H9 (cell line): ENCODE measurements at regions not wholly inside any gene's neighbourhood (a gene's known extent, or its start where the extent isn't known, plus 50 kb on each side); places are given as distances from the start of the nearest gene placed in this dataset.

Source experiments
- DNase-seq: peaks from one replicate; pipeline ENCODE4 v3.0.0-alpha.2; 2017
- H2AFZ ChIP-seq: one replicate; pipeline ENCODE4 v1.6.1; 2013; ENCODE audit warnings: mild to moderate bottlenecking, low read length, control low read depth, moderate library complexity
- H2AK5ac ChIP-seq: 2 replicates; pipeline ENCODE4 v1.6.1; 2013; ENCODE audit warnings: low read length, control low read depth, mixed read lengths; ENCODE audit not compliant: insufficient read length
- H2BK120ac ChIP-seq: one replicate; pipeline ENCODE4 v1.6.1; 2013; ENCODE audit warnings: low read depth, mild to moderate bottlenecking, low read length, control low read depth, inconsistent platforms; ENCODE audit not compliant: poor library complexity, severe bottlenecking
- H2BK12ac ChIP-seq: 2 replicates; pipeline ENCODE4 v1.6.1; 2013; ENCODE audit warnings: low read length, control low read depth, mixed read lengths, low read depth; ENCODE audit not compliant: insufficient read length
- H2BK15ac ChIP-seq: 2 replicates; pipeline ENCODE4 v1.6.1; 2013; ENCODE audit warnings: low read depth, low read length, control low read depth
- H2BK20ac ChIP-seq: one replicate; pipeline ENCODE4 v1.6.1; 2013; ENCODE audit warnings: low read depth, mild to moderate bottlenecking, low read length, control low read depth, inconsistent platforms; ENCODE audit not compliant: poor library complexity, severe bottlenecking
- H2BK5ac ChIP-seq: 2 replicates; pipeline ENCODE4 v1.6.1; 2013; ENCODE audit warnings: low read length, control low read depth, mixed read lengths; ENCODE audit not compliant: insufficient read length
- H3K14ac ChIP-seq: 2 replicates; pipeline ENCODE4 v1.6.1; 2013; ENCODE audit warnings: low read length, control low read depth; ENCODE audit not compliant: insufficient read depth
- H3K18ac ChIP-seq: 2 replicates; pipeline ENCODE4 v1.6.1; 2013; ENCODE audit warnings: low read depth, mild to moderate bottlenecking, mixed read lengths, low read length, control low read depth; ENCODE audit not compliant: insufficient read length
- H3K23ac ChIP-seq: 2 replicates; pipeline ENCODE4 v1.6.1; 2013; ENCODE audit warnings: low read length, control low read depth, mixed read lengths, low read depth; ENCODE audit not compliant: insufficient read length
- H3K23me2 ChIP-seq: 2 replicates; pipeline ENCODE4 v1.6.1; 2013; ENCODE audit warnings: low read depth, mild to moderate bottlenecking, mixed read lengths, low read length, control low read depth; ENCODE audit not compliant: insufficient read length, poor library complexity, severe bottlenecking
- H3K27ac ChIP-seq: 2 replicates; pipeline ENCODE4 v1.5.1; 2013; ENCODE audit warnings: low read length, control low read depth, mixed read lengths, low read depth; ENCODE audit not compliant: insufficient read length
- H3K27me3 ChIP-seq: 2 replicates; pipeline ENCODE4 v1.6.1; 2013; ENCODE audit warnings: low read length, control low read depth, inconsistent platforms; ENCODE audit not compliant: insufficient read depth
- H3K4ac ChIP-seq: 2 replicates; pipeline ENCODE4 v1.6.1; 2013; ENCODE audit warnings: low read depth, mild to moderate bottlenecking, control low read depth, inconsistent platforms, low read length, moderate library complexity
- H3K4me1 ChIP-seq: 2 replicates; pipeline ENCODE4 v1.6.1; 2013; ENCODE audit warnings: low read length, control low read depth, inconsistent platforms; ENCODE audit not compliant: insufficient read depth
- H3K4me2 ChIP-seq: 2 replicates; pipeline ENCODE4 v1.6.1; 2013; ENCODE audit warnings: low read length, control low read depth, mixed read lengths; ENCODE audit not compliant: insufficient read length, insufficient read depth
- H3K56ac ChIP-seq: 2 replicates; pipeline ENCODE4 v1.6.1; 2013; ENCODE audit warnings: low read depth, mild to moderate bottlenecking, mixed read lengths, low read length, control low read depth; ENCODE audit not compliant: insufficient read length
- H3K79me1 ChIP-seq: 2 replicates; pipeline ENCODE4 v1.6.1; 2013; ENCODE audit warnings: low read depth, mild to moderate bottlenecking, moderate library complexity, low read length, control low read depth, inconsistent platforms; ENCODE audit not compliant: insufficient read depth, poor library complexity, severe bottlenecking
- H3K79me2 ChIP-seq: 2 replicates; pipeline ENCODE4 v1.6.1; 2013; ENCODE audit warnings: low read length, control low read depth, inconsistent platforms; ENCODE audit not compliant: insufficient read depth
- H3K9ac ChIP-seq: 2 replicates; pipeline ENCODE4 v1.6.1; 2013; ENCODE audit warnings: low read length, control low read depth, mixed read lengths; ENCODE audit not compliant: insufficient read length; ENCODE audit errors: extremely low read depth
- H3K9me3 ChIP-seq: one replicate; pipeline ENCODE4 v1.6.1; 2013; ENCODE audit warnings: low read depth, low read length, inconsistent platforms; ENCODE audit not compliant: control insufficient read depth
- H3T11ph ChIP-seq: one replicate; pipeline ENCODE4 v1.6.1; 2013; ENCODE audit warnings: mild to moderate bottlenecking, low read length, control low read depth, inconsistent platforms
- H4K20me1 ChIP-seq: one replicate; pipeline ENCODE4 v1.6.1; 2013; ENCODE audit not compliant: control insufficient read depth, insufficient read length, insufficient read depth
- H4K5ac ChIP-seq: 2 replicates; pipeline ENCODE4 v1.6.1; 2013; ENCODE audit warnings: low read depth, mild to moderate bottlenecking, mixed read lengths, low read length, control low read depth; ENCODE audit not compliant: insufficient read length
- H4K8ac ChIP-seq: replicated peaks from 2 replicates; pipeline ENCODE4 v1.6.1; 2013; ENCODE audit warnings: low read length, control low read depth, mixed read lengths, low read depth; ENCODE audit not compliant: insufficient read length
- H4K91ac ChIP-seq: 2 replicates; pipeline ENCODE4 v1.6.1; 2013; ENCODE audit warnings: low read depth, mild to moderate bottlenecking, moderate library complexity, mixed read lengths, low read length, control low read depth; ENCODE audit not compliant: insufficient read length
- H3K27ac Mint-ChIP-seq, 3 experiments: 2 replicates in 2 of 3; 3 replicates in 1 of 3; pipeline ENCODE4 v1.8.0; 2020 to 2021; ENCODE audit warnings: mixed read lengths in 3 of 3, mild to moderate bottlenecking in 1 of 3, moderate library complexity in 1 of 3
- H3K27me3 Mint-ChIP-seq: 2 replicates; pipeline ENCODE4 v1.8.0; 2021; ENCODE audit warnings: low read depth, mild to moderate bottlenecking, moderate library complexity, mixed read lengths
- H3K36me3 Mint-ChIP-seq, 3 experiments: 2 replicates in 2 of 3; 3 replicates in 1 of 3; pipeline ENCODE4 v1.8.0; 2020 to 2021; ENCODE audit warnings: low read depth in 3 of 3, mixed read lengths in 3 of 3; ENCODE audit not compliant: insufficient read depth in 1 of 3
- H3K4me1 Mint-ChIP-seq, 2 experiments: 2 replicates each; pipeline ENCODE4 v1.8.0; 2020; ENCODE audit warnings: mixed read lengths in 2 of 2
- H3K4me3 Mint-ChIP-seq, 2 experiments: 2 replicates in 1 of 2; 3 replicates in 1 of 2; pipeline ENCODE4 v1.8.0; 2020 to 2021; ENCODE audit warnings: mild to moderate bottlenecking in 2 of 2, mixed read lengths in 2 of 2, moderate library complexity in 1 of 2
- H3K9me3 Mint-ChIP-seq, 2 experiments: 2 replicates in 1 of 2; 3 replicates in 1 of 2; pipeline ENCODE4 v1.8.0; 2020; ENCODE audit warnings: mild to moderate bottlenecking in 2 of 2, mixed read lengths in 2 of 2, moderate library complexity in 1 of 2
- WGBS: extraction: QIAGEN DNeasy Blood & Tissue Kit; methylation state at CpG from one replicate; pipeline ENCODE4 v1.1.7; 2013; ENCODE audit warnings: missing lambda C conversion rate, low lambda C conversion rate, mixed read lengths; ENCODE audit not compliant: insufficient read length; ENCODE audit errors: extremely low coverage; 5-methylcytosine and 5-hydroxymethylcytosine counted together
- TF ChIP-seq, protein P1 (sequence below): fragments of 200-600 bp; sonication (generic); conservative IDR thresholded peaks from 3 replicates; pipeline ENCODE4 v1.8.0; 2021; ENCODE audit warnings: antibody characterized with exemption, mild to moderate bottlenecking

DNA sequence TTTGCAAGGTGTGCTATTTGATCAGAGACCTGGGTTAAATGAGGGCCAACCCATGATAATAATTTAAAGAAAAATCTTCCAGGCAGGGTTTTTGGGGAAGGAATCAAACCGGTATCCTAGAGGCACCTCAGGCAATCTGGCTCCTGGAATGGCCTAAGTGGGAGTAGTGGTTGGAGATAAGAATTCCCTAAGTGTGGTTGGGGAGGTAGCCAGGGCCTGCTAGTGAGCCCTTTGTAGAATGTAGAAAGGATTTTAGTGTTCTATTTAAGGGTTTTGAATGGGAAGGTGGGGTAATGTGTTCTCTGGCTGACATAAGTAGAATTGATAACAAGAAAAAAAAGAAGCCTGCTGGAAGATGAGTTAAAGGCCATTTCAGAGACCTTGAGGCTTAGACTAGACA, 422.2 kb downstream of the XIRP2 start:
- Histone ChIP-seq H3K9me3 (no peaks in the 10 kb centered on the region), H3K79me1 (no peaks in the 10 kb centered on the region), H2BK15ac (no peak overlapping the region), H3K79me2 (peaks cover 6% of the 10 kb centered on the region; the same call in 1 of the 2 replicates), H3K23me2 (no peaks in the 10 kb centered on the region), H3K27me3 (no peaks in the 10 kb centered on the region), H2BK12ac (no peak overlapping the region), H2BK5ac (no peak overlapping the region), H4K91ac (no peak overlapping the region), H2AK5ac (no peak overlapping the region), H4K8ac (no peak overlapping the region), H3K9ac (no peak overlapping the region), H2BK120ac (no peak overlapping the region), H2AFZ (no peak overlapping the region), H4K5ac (no peak overlapping the region), H3K4me1 (no peaks in the 10 kb centered on the region), H4K20me1 (no peaks in the 10 kb centered on the region), H3K4me2 (no peak overlapping the region), H3K4ac (no peak overlapping the region), H3K18ac (no peak overlapping the region), H3K56ac (no peak overlapping the region), H3K27ac (no peak overlapping the region), H3T11ph (no peak overlapping the region), H2BK20ac (no peak overlapping the region), H3K23ac (no peak overlapping the region), H3K14ac (no peak overlapping the region)
- peaks cover 8 to 9% of the 10 kb centered on the region in 2 experiments for H3K4me1 Mint-ChIP-seq
- no CpG with 5 or more reads among the region's 1 CpG for WGBS
- peak overlapping the region in 2 of 3 experiments; percentile 0 to 30; a peak in 3 of 7 replicates for H3K27ac Mint-ChIP-seq
- no peaks in the 10 kb centered on the region for H3K36me3 Mint-ChIP-seq
- H3K4me3 Mint-ChIP-seq: no peak overlapping the region
- no peaks in the 10 kb centered on the region for H3K9me3 Mint-ChIP-seq
- no peak for DNase-seq
- no peaks in the 10 kb centered on the region for H3K27me3 Mint-ChIP-seq
- TF ChIP-seq, protein P1, sequence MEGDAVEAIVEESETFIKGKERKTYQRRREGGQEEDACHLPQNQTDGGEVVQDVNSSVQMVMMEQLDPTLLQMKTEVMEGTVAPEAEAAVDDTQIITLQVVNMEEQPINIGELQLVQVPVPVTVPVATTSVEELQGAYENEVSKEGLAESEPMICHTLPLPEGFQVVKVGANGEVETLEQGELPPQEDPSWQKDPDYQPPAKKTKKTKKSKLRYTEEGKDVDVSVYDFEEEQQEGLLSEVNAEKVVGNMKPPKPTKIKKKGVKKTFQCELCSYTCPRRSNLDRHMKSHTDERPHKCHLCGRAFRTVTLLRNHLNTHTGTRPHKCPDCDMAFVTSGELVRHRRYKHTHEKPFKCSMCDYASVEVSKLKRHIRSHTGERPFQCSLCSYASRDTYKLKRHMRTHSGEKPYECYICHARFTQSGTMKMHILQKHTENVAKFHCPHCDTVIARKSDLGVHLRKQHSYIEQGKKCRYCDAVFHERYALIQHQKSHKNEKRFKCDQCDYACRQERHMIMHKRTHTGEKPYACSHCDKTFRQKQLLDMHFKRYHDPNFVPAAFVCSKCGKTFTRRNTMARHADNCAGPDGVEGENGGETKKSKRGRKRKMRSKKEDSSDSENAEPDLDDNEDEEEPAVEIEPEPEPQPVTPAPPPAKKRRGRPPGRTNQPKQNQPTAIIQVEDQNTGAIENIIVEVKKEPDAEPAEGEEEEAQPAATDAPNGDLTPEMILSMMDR: no peak
